ENCODE measurements at regions not wholly inside any gene's neighbourhood (a gene's known extent, or its start where the extent isn't known, plus 50 kb on each side); places are given as distances from the start of the nearest gene placed in this dataset.

- no peak for TF ChIP-seq EP300 (IDR thresholded peaks at IDR 0.05; ENCODE audit: borderline replicate concordance in 1 of 2, low read depth in 2 of 2, low read length in 2 of 2)
- no peak for TF ChIP-seq POLR2AphosphoS5 (IDR thresholded peaks at IDR 0.05; ENCODE audit: low read depth, low read length)
- TF ChIP-seq FOSL1 (IDR thresholded peaks at IDR 0.05; ENCODE audit: insufficient read depth, low read depth, low read length), result no peak
- no peak for TF ChIP-seq HDAC2 (IDR thresholded peaks at IDR 0.05; ENCODE audit: borderline replicate concordance in 1 of 2, low read depth in 2 of 2, low read length in 2 of 2)
- no peak for TF ChIP-seq RXRA (IDR thresholded peaks at IDR 0.05; ENCODE audit: insufficient read depth, low read depth, low read length)
- no peak for TF ChIP-seq TCF12 (IDR thresholded peaks at IDR 0.05; ENCODE audit: low read depth, low read length)
- TF ChIP-seq CBX8 (IDR thresholded peaks at IDR 0.05; ENCODE audit: borderline replicate concordance, low read depth, low read length), result no peak
- TF ChIP-seq CHD1 (IDR thresholded peaks at IDR 0.05; ENCODE audit: low read depth, low read length), result no peak
- TF ChIP-seq KDM4A (IDR thresholded peaks at IDR 0.05; ENCODE audit: low read depth, low read length, severe bottlenecking), result no peak
- TF ChIP-seq JUND (IDR thresholded peaks at IDR 0.05; ENCODE audit: low read length), result no peak
- TF ChIP-seq SIN3A (conservative IDR thresholded peaks at IDR 0.05 in 1 of 2, IDR thresholded peaks at IDR 0.05 in 1 of 2; ENCODE audit: low read depth in 1 of 2, low read length in 2 of 2), result no peak
- Histone ChIP-seq H2BK5ac (ENCODE audit: low read depth, low read length) (no peak overlapping the region), H3K23ac (ENCODE audit: insufficient read length) (no peak overlapping the region), H4K5ac (ENCODE audit: insufficient read length, low read depth, low read length) (no peak overlapping the region), H2AK5ac (ENCODE audit: low read depth, low read length) (no peak overlapping the region), H2BK20ac (ENCODE audit: low read length) (no peak overlapping the region), H4K91ac (replicated peaks; ENCODE audit: insufficient read length, low read length) (no peak overlapping the region), H3K56ac (replicated peaks; ENCODE audit: insufficient read length, low read depth, low read length) (no peak overlapping the region), H3K4me3 (ENCODE audit: extremely low read depth in 1 of 4, insufficient read depth in 2 of 4, low read depth in 3 of 4, low read length in 4 of 4) (no peak overlapping the region), H2BK120ac (replicated peaks; ENCODE audit: low read depth, low read length) (no peak overlapping the region), H3K14ac (ENCODE audit: insufficient read length) (no peak overlapping the region), H2AFZ (ENCODE audit: low read length) (no peak overlapping the region), H2BK12ac (ENCODE audit: low read depth, low read length) (no peak overlapping the region), H3K18ac (ENCODE audit: extremely low read depth, low read length) (no peak overlapping the region), H3K4me2 (ENCODE audit: insufficient read depth in 1 of 2, low read depth in 2 of 2, low read length in 2 of 2) (no peak overlapping the region), H3K36me3 (ENCODE audit: control insufficient read depth in 2 of 4, insufficient read depth in 4 of 4, low read length in 3 of 4) (no peaks in the 10 kb centered on the region), H3K4me1 (replicated peaks in 1 of 4; ENCODE audit: control insufficient read depth in 3 of 4, insufficient read depth in 4 of 4, low read length in 3 of 4) (peaks cover 0 to 2% (median 0%) of the 10 kb centered on the region in 4 experiments; a peak in 1 of 7 replicates), H3K27ac (ENCODE audit: low read depth, low read length) (no peak overlapping the region), H3K27me3 (replicated peaks in 1 of 4; ENCODE audit: control insufficient read depth in 3 of 4, extremely low read depth in 1 of 4, insufficient read depth in 3 of 4, low read length in 3 of 4) (no peaks in the 10 kb centered on the region), H2BK15ac (ENCODE audit: low read length) (no peak overlapping the region), H3K4ac (replicated peaks; ENCODE audit: insufficient read length, low read depth, low read length) (no peak overlapping the region), H3K9ac (replicated peaks in 1 of 4; ENCODE audit: extremely low read depth in 1 of 4, low read depth in 3 of 4, low read length in 3 of 4) (no peak overlapping the region), H3K9me3 (ENCODE audit: insufficient read depth in 2 of 2, low read depth in 1 of 2, low read length in 1 of 2) (no peaks in the 10 kb centered on the region), H4K8ac (ENCODE audit: extremely low read depth, insufficient read depth, low read length) (no peak overlapping the region), H3K23me2 (ENCODE audit: low read depth, low read length) (no peaks in the 10 kb centered on the region), H4K20me1 (replicated peaks in 1 of 2; ENCODE audit: control insufficient read depth in 1 of 2, insufficient read depth in 2 of 2, low read length in 2 of 2) (no peaks in the 10 kb centered on the region), H3K79me2 (ENCODE audit: control insufficient read depth in 1 of 2, insufficient read depth in 2 of 2, low read length in 2 of 2) (no peaks in the 10 kb centered on the region), H3K79me1 (ENCODE audit: low read depth, low read length) (no peaks in the 10 kb centered on the region)
- DNase-seq (ENCODE audit: low read depth in 1 of 2, low spot score in 2 of 2) (no peak), FAIRE-seq (no peak)
- ChIA-PET POLR2A (ENCODE audit: partially characterized antibody) (interaction anchor here (1.1 kb wide), 1 partner anchor 15 kb away, joined by 4 read pairs; no protein-coding TSS in a partner anchor), CTCF (ENCODE audit: partially characterized antibody) (no interaction called here)
- 96% methylated on average over 14 of the region's 14 CpGs; no CpG with 5 or more reads in 1 of the 2 experiments for WGBS, 2 experiments (ENCODE audit: extremely low coverage in 1 of 2, insufficient coverage in 1 of 2, insufficient read length in 1 of 2, insufficient replicate concordance in 2 of 2, low coverage in 1 of 2, low lambda C conversion rate in 2 of 2, missing lambda C conversion rate in 1 of 2)
Observed at GRCh38 chr2:421406-421805, 133.5 kb upstream of the ALKAL2 start.
